Body of pancreas (tissue), 4 donors: ENCODE measurements at regions not wholly inside any gene's neighbourhood (a gene's known extent, or its start where the extent isn't known, plus 50 kb on each side); places are given as distances from the start of the nearest gene placed in this dataset.

Experiments used
- ATAC-seq: fragments of 150-250 bp; one replicate; pipeline ENCODE4 v1.9.1; 2016
- DNase-seq, 4 donors: peaks; one replicate each; pipeline ENCODE4 v3.0.0-alpha.2; 2019
- H3K27ac ChIP-seq, 4 donors: fragments of 200-600 bp; sonication (generic); 1 replicate in 3 of 4; 2 replicates in 1 of 4; pipeline versions ENCODE4 v1.5.1 to v1.6.1; 2016 to 2019; ENCODE audit warnings: mild to moderate bottlenecking in 1 of 4, mixed read lengths in 1 of 4, moderate library complexity in 1 of 4
- H3K27me3 ChIP-seq, 2 donors: fragments of 200-600 bp; sonication (generic); one replicate each; pipeline ENCODE4 v1.6.0; 2016; ENCODE audit warnings: mild to moderate bottlenecking in 1 of 2
- H3K36me3 ChIP-seq, 2 donors: fragments of 200-600 bp; sonication (generic); replicated peaks in 1 of 2; 2 replicates each; pipeline ENCODE4 v1.5.1; 2016; ENCODE audit warnings: low read depth in 2 of 2; ENCODE audit not compliant: insufficient read depth in 1 of 2
- H3K4me1 ChIP-seq: fragments of 200-600 bp; sonication (generic); one replicate; pipeline ENCODE4 v1.6.0; 2016
- H3K4me3 ChIP-seq, 2 donors: fragments of 200-600 bp; sonication (generic); 1 replicate in 1 of 2; 2 replicates in 1 of 2; pipeline ENCODE4 v1.5.1; 2016 to 2019
- H3K9me3 ChIP-seq, 3 donors: fragments of 200-600 bp; sonication (generic); 1 replicate in 2 of 3; 2 replicates in 1 of 3; pipeline ENCODE4 v1.5.1; 2016
- POLR2A ChIP-seq, 3 donors: fragments of 450-650 bp; IDR thresholded peaks; one replicate each; pipeline ENCODE4 v1.6.1; 2016; ENCODE audit warnings: antibody characterized with exemption in 3 of 3, mild to moderate bottlenecking in 2 of 3
- WGBS, 2 donors: methylation state at CpG; one replicate each; pipeline ENCODE4 v1.1.5; 2017; 5-methylcytosine and 5-hydroxymethylcytosine counted together
- intact Hi-C: fragments of 100-400 bp; cut with DNase I; formaldehyde crosslinking; loops from one replicate; pipeline ENCODE4 v1.15.1; 2023
- TF ChIP-seq, protein P1 (sequence below), 7 experiments: fragments of 450-650 bp in 4 of 7; fragments of 200-600 bp in 3 of 7; sonication (generic) in 3 of 7; IDR thresholded peaks; one replicate each; pipeline ENCODE4 v1.5.1; 2016 to 2019; ENCODE audit warnings: antibody characterized with exemption in 7 of 7

DNA sequence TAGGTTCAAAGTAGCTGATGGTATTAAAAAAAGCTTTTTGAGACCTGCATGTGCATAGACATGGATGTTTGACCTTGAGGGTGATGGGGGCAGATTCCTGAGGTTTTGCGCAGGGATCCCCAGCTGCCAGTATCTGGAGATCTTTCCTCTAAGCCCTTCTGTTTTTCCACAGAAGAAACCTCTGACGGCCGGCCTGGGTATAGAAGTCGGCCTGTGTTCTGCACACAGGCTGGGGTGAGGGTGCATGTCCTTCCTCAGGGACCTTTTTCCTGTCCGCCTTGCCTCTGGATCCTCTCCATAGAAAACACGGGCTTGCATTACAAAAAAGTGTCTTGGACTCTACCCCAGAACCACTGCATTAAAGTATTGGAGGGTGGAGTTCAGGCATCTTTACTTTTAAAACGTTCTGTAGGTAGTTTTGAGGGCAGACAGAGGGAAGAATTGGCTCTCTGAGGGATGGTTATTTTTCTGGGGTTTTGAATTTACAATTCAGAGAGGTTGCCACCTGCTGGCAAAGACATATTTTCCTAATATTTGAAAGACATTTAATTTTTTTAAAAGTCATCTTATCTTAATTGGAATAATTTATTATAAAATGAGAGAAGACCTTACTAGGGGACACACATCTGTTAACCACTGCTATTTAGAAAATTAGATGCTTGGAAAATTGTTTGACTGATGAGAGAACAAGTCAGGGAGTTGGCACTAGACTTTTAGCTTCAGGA, 350.6 kb downstream of the DCDC2C start:
- intact Hi-C loops = no loop called here
- TF ChIP-seq, protein P1, sequence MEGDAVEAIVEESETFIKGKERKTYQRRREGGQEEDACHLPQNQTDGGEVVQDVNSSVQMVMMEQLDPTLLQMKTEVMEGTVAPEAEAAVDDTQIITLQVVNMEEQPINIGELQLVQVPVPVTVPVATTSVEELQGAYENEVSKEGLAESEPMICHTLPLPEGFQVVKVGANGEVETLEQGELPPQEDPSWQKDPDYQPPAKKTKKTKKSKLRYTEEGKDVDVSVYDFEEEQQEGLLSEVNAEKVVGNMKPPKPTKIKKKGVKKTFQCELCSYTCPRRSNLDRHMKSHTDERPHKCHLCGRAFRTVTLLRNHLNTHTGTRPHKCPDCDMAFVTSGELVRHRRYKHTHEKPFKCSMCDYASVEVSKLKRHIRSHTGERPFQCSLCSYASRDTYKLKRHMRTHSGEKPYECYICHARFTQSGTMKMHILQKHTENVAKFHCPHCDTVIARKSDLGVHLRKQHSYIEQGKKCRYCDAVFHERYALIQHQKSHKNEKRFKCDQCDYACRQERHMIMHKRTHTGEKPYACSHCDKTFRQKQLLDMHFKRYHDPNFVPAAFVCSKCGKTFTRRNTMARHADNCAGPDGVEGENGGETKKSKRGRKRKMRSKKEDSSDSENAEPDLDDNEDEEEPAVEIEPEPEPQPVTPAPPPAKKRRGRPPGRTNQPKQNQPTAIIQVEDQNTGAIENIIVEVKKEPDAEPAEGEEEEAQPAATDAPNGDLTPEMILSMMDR (IDR thresholded peaks at IDR 0.05) = no peak
- TF ChIP-seq POLR2A (IDR thresholded peaks at IDR 0.05) = no peak
- ATAC-seq (no peak), DNase-seq (no peak)
- Histone ChIP-seq H3K4me3 (no peak overlapping the region), H3K27me3 (no peaks in the 10 kb centered on the region), H3K4me1 (no peaks in the 10 kb centered on the region), H3K9me3 (no peaks in the 10 kb centered on the region), H3K27ac (no peak overlapping the region), H3K36me3 (no peaks in the 10 kb centered on the region)
- WGBS, 2 donors = 50 to 52% methylated on average over 7 of the region's 7 CpGs

DNA sequence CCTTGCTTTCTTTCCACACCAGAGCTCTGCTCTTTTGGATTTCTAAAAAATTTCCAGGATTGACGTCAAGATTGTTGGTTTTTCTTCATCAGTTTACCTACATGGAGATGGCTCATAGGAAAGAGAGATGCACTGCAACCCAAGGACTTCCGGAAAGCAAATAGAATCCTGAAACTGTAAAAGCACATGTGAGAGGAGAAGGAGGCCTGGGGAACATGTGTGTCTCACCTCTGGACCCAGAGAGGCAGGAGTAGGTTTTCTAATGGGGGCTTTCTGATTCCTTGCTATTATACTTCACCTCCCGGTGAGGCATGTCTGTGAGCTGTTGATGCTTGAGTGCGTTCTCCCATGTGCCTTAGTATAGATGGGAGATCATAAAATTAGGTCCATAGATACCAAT, 362.8 kb downstream of the DCDC2C start:
- no peaks in the 10 kb centered on the region for H3K27me3 ChIP-seq
- H3K4me1 ChIP-seq = no peaks in the 10 kb centered on the region
- H3K4me3 ChIP-seq = no peak overlapping the region
- no peaks in the 10 kb centered on the region for H3K9me3 ChIP-seq
- 65 to 80% methylated on average over 4 of the region's 4 CpGs for WGBS, 2 donors
- no peak for ATAC-seq
- H3K36me3 ChIP-seq = no peaks in the 10 kb centered on the region
- H3K27ac ChIP-seq = no peak overlapping the region
- TF ChIP-seq, protein P1 (IDR thresholded peaks at IDR 0.05) = no peak
- no peak for TF ChIP-seq POLR2A (IDR thresholded peaks at IDR 0.05)
- intact Hi-C loops = no loop called here
- no peak for DNase-seq

GRCh38 chr2:4073026-4073569, 369.7 kb downstream of the DCDC2C start:
- H3K9me3 ChIP-seq = no peaks in the 10 kb centered on the region
- H3K27ac ChIP-seq = no peak overlapping the region
- H3K4me1 ChIP-seq = no peaks in the 10 kb centered on the region
- no peak for TF ChIP-seq POLR2A (IDR thresholded peaks at IDR 0.05)
- TF ChIP-seq, protein P1 (IDR thresholded peaks at IDR 0.05) = no peak
- DNase-seq = no peak
- ATAC-seq = no peak
- no peaks in the 10 kb centered on the region for H3K36me3 ChIP-seq
- 74 to 81% methylated on average over 9 to 11 of the region's 11 CpGs for WGBS, 2 donors
- H3K4me3 ChIP-seq = no peak overlapping the region
- no peaks in the 10 kb centered on the region for H3K27me3 ChIP-seq
- intact Hi-C loops = no loop called here

GRCh38 chr2:4077017-4077416, 373.6 kb downstream of the DCDC2C start:
- Histone ChIP-seq H3K9me3 (no peaks in the 10 kb centered on the region), H3K27ac (no peak overlapping the region), H3K27me3 (no peaks in the 10 kb centered on the region), H3K4me3 (no peak overlapping the region), H3K36me3 (no peaks in the 10 kb centered on the region), H3K4me1 (no peaks in the 10 kb centered on the region)
- TF ChIP-seq, protein P1 (IDR thresholded peaks at IDR 0.05) = no peak
- DNase-seq (no peak), ATAC-seq (no peak)
- WGBS, 2 donors = 9 to 12% methylated on average over 3 of the region's 3 CpGs
- intact Hi-C loops = no loop called here

DNA sequence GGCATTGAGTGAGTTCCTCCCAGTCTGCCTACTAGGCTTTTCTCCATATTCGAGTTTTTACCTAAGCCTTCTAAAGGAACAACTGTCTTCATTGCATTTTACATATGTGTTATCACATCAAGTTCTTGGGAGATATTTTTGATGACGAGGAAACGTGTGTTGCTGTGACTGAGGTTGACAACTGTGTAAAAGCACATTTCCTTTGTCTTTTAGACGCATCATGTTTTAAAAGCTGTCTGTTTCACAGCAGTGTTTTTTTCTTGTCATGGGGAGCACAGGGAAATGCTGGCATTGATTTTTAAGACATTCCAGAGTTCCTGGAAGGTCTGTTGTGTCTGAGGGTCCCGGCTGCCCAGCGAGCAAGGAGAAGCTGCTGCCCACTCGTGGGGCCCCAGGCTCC, 381.8 kb downstream of the DCDC2C start:
- Histone ChIP-seq H3K27me3 (no peaks in the 10 kb centered on the region), H3K36me3 (no peaks in the 10 kb centered on the region), H3K27ac (no peak overlapping the region), H3K4me3 (no peak overlapping the region), H3K9me3 (no peaks in the 10 kb centered on the region), H3K4me1 (no peaks in the 10 kb centered on the region)
- 33 to 37% methylated on average over 7 of the region's 7 CpGs for WGBS, 2 donors
- TF ChIP-seq, protein P1 (IDR thresholded peaks at IDR 0.05) = no peak
- TF ChIP-seq POLR2A (IDR thresholded peaks at IDR 0.05) = no peak
- no peak for DNase-seq
- intact Hi-C loops = no loop called here
- no peak for ATAC-seq
